Gastrocnemius medialis (tissue), 4 donors: ENCODE measurements at regions not wholly inside any gene's neighbourhood (a gene's known extent, or its start where the extent isn't known, plus 50 kb on each side); places are given as distances from the start of the nearest gene placed in this dataset.

Source experiments
- ATAC-seq, 2 donors: fragments of 150-250 bp; one replicate each; pipeline ENCODE4 v1.9.1; 2016
- DNase-seq, 2 donors: peaks; one replicate each; pipeline ENCODE4 v3.0.0-alpha.2; 2019
- H3K27ac ChIP-seq, 4 donors: fragments of 200-600 bp; sonication (generic); 1 replicate in 1 of 4; 2 replicates in 3 of 4; pipeline ENCODE4 v1.5.1; 2016 to 2018; ENCODE audit warnings: mild to moderate bottlenecking in 2 of 4, moderate library complexity in 1 of 4
- H3K27me3 ChIP-seq, 3 donors: fragments of 200-600 bp; sonication (generic) in 2 of 3; 1 replicate in 1 of 3; 2 replicates in 2 of 3; pipeline versions ENCODE4 v1.5.1 to v1.6.0; 2016 to 2019; ENCODE audit warnings: mild to moderate bottlenecking in 1 of 3, moderate library complexity in 1 of 3
- H3K36me3 ChIP-seq, 2 donors: fragments of 200-600 bp; sonication (generic) in 1 of 2; one replicate each; pipeline ENCODE4 v1.5.1; 2017 to 2018
- H3K4me1 ChIP-seq, 2 donors: fragments of 200-600 bp; sonication (generic) in 1 of 2; one replicate each; pipeline ENCODE4 v1.5.1; 2016 to 2017; ENCODE audit warnings: mild to moderate bottlenecking in 2 of 2
- H3K4me3 ChIP-seq, 4 donors: fragments of 200-600 bp; sonication (generic) in 3 of 4; 1 replicate in 1 of 4; 2 replicates in 3 of 4; pipeline ENCODE4 v1.5.1; 2016 to 2019; ENCODE audit warnings: mild to moderate bottlenecking in 2 of 4
- H3K9me3 ChIP-seq, 3 donors: fragments of 200-600 bp; sonication (generic) in 2 of 3; 1 replicate in 1 of 3; 2 replicates in 2 of 3; pipeline ENCODE4 v1.5.1; 2016 to 2019
- POLR2A ChIP-seq, 2 donors: fragments of 450-650 bp; IDR thresholded peaks; one replicate each; pipeline ENCODE4 v1.6.1; 2017; ENCODE audit warnings: antibody characterized with exemption in 2 of 2, mild to moderate bottlenecking in 2 of 2, moderate library complexity in 2 of 2
- in situ Hi-C, 4 donors: fragments of 200-750 bp; cut with MboI; loops; one replicate each; pipeline versions ENCODE4 v1.15.0 to v1.8.0; 2017; ENCODE audit warnings: low sequenced_read_pairs in 4 of 4
- intact Hi-C: fragments of 100-400 bp; cut with DNase I; formaldehyde crosslinking; loops from one replicate; pipeline ENCODE4 v1.15.1; 2023; ENCODE audit warnings: low total_unique reads
- TF ChIP-seq, protein P1 (sequence below), 5 experiments: fragments of 450-650 bp in 3 of 5; fragments of 200-600 bp in 2 of 5; sonication (generic) in 2 of 5; IDR thresholded peaks in 4 of 5; conservative IDR thresholded peaks in 1 of 5; 1 replicate in 4 of 5; 2 replicates in 1 of 5; pipeline ENCODE4 v1.5.1; 2016 to 2019; ENCODE audit warnings: antibody characterized with exemption in 5 of 5, mild to moderate bottlenecking in 3 of 5, moderate library complexity in 3 of 5

DNA sequence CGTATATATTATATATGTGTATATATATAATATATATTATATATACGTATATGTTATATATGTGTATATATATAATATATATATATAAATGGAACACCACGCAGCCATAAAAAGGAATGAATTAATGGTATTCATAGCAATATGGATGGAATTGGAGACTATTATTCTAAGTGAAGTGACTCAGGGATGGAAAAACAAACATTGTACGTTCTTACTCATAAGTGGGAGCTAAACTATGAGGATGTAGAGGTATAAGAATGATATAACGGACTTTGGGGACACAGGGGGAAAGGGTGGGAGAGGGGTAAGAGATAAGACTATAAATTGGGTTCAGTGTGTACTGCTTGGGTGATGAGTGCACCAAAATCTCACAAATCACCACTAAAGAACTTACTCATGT lies 1388.9 kb downstream of the C4orf33 start:
- Histone ChIP-seq H3K36me3 (no peaks in the 10 kb centered on the region), H3K27me3 (no peaks in the 10 kb centered on the region), H3K27ac (no peak overlapping the region), H3K9me3 (no peaks in the 10 kb centered on the region), H3K4me1 (no peaks in the 10 kb centered on the region), H3K4me3 (no peak overlapping the region)
- DNase-seq (no peak), ATAC-seq (no peak)
- intact Hi-C loops (no loop called here), in situ Hi-C loops (no loop called here)
- TF ChIP-seq, protein P1, sequence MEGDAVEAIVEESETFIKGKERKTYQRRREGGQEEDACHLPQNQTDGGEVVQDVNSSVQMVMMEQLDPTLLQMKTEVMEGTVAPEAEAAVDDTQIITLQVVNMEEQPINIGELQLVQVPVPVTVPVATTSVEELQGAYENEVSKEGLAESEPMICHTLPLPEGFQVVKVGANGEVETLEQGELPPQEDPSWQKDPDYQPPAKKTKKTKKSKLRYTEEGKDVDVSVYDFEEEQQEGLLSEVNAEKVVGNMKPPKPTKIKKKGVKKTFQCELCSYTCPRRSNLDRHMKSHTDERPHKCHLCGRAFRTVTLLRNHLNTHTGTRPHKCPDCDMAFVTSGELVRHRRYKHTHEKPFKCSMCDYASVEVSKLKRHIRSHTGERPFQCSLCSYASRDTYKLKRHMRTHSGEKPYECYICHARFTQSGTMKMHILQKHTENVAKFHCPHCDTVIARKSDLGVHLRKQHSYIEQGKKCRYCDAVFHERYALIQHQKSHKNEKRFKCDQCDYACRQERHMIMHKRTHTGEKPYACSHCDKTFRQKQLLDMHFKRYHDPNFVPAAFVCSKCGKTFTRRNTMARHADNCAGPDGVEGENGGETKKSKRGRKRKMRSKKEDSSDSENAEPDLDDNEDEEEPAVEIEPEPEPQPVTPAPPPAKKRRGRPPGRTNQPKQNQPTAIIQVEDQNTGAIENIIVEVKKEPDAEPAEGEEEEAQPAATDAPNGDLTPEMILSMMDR (IDR thresholded peaks at IDR 0.05 in 4 of 5, conservative IDR thresholded peaks at IDR 0.05 in 1 of 5), result no peak
- no peak for TF ChIP-seq POLR2A (IDR thresholded peaks at IDR 0.05)

DNA sequence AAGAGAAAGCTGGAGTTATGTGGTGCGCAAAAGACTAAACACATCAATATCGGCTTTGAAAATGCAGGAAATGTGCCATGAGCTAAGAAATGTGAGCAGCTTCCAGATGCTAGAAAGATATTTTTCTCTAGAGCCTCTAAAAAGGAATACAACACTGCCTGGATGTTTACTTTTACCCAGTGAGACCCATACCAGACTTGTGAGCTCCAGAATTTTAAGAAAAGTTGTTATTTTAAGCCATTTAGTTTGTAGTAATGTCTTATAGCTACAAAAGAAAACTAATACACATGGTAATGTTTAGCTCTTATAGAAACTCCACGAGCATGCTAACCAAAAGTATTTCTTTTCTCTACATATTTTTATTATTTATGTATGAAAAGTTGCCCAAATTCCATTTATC lies 1389.4 kb downstream of the C4orf33 start:
- H3K27me3 ChIP-seq, result no peaks in the 10 kb centered on the region
- no peaks in the 10 kb centered on the region for H3K4me1 ChIP-seq
- H3K27ac ChIP-seq, result no peak overlapping the region
- no peaks in the 10 kb centered on the region for H3K36me3 ChIP-seq
- DNase-seq (no peak), ATAC-seq (no peak)
- no peak overlapping the region for H3K4me3 ChIP-seq
- intact Hi-C loops, result no loop called here
- TF ChIP-seq, protein P1 (IDR thresholded peaks at IDR 0.05 in 4 of 5, conservative IDR thresholded peaks at IDR 0.05 in 1 of 5), result no peak
- TF ChIP-seq POLR2A (IDR thresholded peaks at IDR 0.05), result no peak
- in situ Hi-C loops, result no loop called here
- no peaks in the 10 kb centered on the region for H3K9me3 ChIP-seq

DNA sequence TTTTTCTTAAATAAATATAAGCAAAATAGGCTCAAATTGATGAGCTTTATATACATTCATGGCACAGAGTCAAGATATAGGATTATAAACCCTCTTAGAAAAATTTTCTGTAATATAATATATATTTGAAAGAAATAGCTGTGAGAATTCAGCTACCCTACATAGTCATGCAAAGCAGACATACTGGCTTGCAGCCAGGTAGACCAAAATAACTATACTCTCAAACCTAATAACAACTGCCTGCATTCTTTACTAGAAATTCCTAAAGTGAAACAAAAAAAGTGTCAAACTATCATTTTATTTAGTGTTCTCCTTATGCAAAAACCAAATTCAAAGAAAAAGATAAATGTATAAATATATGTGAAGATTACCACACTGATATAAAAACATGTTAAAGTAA lies 1390.2 kb downstream of the C4orf33 start:
- no peaks in the 10 kb centered on the region for H3K36me3 ChIP-seq
- no peak overlapping the region for H3K4me3 ChIP-seq
- ATAC-seq (no peak), DNase-seq (no peak)
- H3K4me1 ChIP-seq, result no peaks in the 10 kb centered on the region
- H3K27ac ChIP-seq, result no peak overlapping the region
- intact Hi-C loops (no loop called here), in situ Hi-C loops (no loop called here)
- TF ChIP-seq, protein P1 (IDR thresholded peaks at IDR 0.05 in 4 of 5, conservative IDR thresholded peaks at IDR 0.05 in 1 of 5), result no peak
- TF ChIP-seq POLR2A (IDR thresholded peaks at IDR 0.05), result no peak
- no peaks in the 10 kb centered on the region for H3K9me3 ChIP-seq
- H3K27me3 ChIP-seq, result no peaks in the 10 kb centered on the region

DNA sequence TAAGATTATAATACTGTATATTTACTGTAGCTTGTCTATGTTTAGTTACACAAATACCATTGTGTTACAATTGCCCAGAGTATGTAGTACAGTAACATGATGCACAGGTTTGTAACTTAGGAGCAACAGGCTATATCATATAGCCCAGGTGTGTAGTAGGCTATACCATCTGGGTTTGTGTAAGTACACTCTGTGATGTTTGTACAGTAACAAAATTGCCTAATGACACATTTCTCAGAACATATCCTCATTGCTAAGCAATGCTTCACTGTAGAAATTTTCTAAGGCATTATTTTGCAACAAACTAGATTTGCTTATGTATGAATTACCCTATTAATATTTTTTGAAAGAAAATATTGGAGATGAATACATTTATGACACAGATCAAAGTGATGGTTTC lies 1390.9 kb downstream of the C4orf33 start:
- no peak for DNase-seq
- Histone ChIP-seq H3K9me3 (no peaks in the 10 kb centered on the region), H3K36me3 (no peaks in the 10 kb centered on the region), H3K27me3 (no peaks in the 10 kb centered on the region), H3K4me1 (no peaks in the 10 kb centered on the region), H3K4me3 (no peak overlapping the region), H3K27ac (no peak overlapping the region)
- ATAC-seq, result no peak
- intact Hi-C loops (no loop called here), in situ Hi-C loops (no loop called here)
- TF ChIP-seq, protein P1 (IDR thresholded peaks at IDR 0.05 in 4 of 5, conservative IDR thresholded peaks at IDR 0.05 in 1 of 5), result no peak
- no peak for TF ChIP-seq POLR2A (IDR thresholded peaks at IDR 0.05)

DNA sequence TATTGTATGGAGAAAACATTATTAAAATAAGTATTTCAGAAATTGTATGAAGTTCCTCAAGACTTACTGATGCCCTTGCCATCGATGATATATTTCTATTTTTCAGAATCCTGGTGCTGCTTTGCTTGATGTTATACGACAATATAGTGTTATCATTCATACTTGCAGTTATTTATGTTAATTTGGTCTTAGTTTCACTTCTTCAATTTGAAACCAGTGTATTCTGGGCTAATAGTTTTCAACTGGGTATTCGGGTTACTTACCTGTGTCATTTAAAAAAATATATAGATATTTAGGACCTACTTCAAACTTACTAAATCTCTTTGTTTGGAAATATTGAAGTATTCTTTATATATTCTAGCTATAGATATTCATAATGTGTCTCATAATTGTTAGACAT lies 1414.7 kb downstream of the C4orf33 start:
- in situ Hi-C loops (no loop called here), intact Hi-C loops (no loop called here)
- ATAC-seq (no peak), DNase-seq (no peak)
- TF ChIP-seq POLR2A (IDR thresholded peaks at IDR 0.05), result no peak
- TF ChIP-seq, protein P1 (IDR thresholded peaks at IDR 0.05 in 4 of 5, conservative IDR thresholded peaks at IDR 0.05 in 1 of 5), result no peak
- no peak overlapping the region for H3K27ac ChIP-seq
- no peaks in the 10 kb centered on the region for H3K36me3 ChIP-seq
- H3K4me1 ChIP-seq, result no peaks in the 10 kb centered on the region
- no peaks in the 10 kb centered on the region for H3K27me3 ChIP-seq
- H3K9me3 ChIP-seq, result no peaks in the 10 kb centered on the region
- H3K4me3 ChIP-seq, result no peak overlapping the region
